Mucosa of descending colon (tissue), 3 donors: ENCODE measurements at regions not wholly inside any gene's neighbourhood (a gene's known extent, or its start where the extent isn't known, plus 50 kb on each side); places are given as distances from the start of the nearest gene placed in this dataset.

Source experiments
- ATAC-seq: fragments of 200-7000 bp; cut with Tn5 transposase; one replicate; pipeline ENCODE4 v1.9.1; 2020; ENCODE audit warnings: mild to moderate bottlenecking, moderate library complexity
- DNase-seq, 3 donors: peaks; one replicate each; pipeline ENCODE4 v3.0.0-alpha.2; 2020
- H3K36me3 ChIP-seq: fragments of 200-600 bp; one replicate; pipeline ENCODE4 v1.8.0; 2021; ENCODE audit warnings: low read depth, mild to moderate bottlenecking
- H3K4me1 ChIP-seq: fragments of 200-600 bp; one replicate; pipeline ENCODE4 v1.8.0; 2021; ENCODE audit warnings: low read depth, mild to moderate bottlenecking
- H3K4me3 ChIP-seq: fragments of 200-600 bp; one replicate; pipeline ENCODE4 v1.8.0; 2021; ENCODE audit warnings: mild to moderate bottlenecking
- H3K9me3 ChIP-seq: fragments of 200-600 bp; one replicate; pipeline ENCODE4 v1.8.0; 2021; ENCODE audit warnings: mild to moderate bottlenecking
- CTCF ChIP-seq: fragments of 200-600 bp; IDR thresholded peaks from one replicate; pipeline ENCODE4 v1.8.0; 2022; ENCODE audit warnings: antibody characterized with exemption, mild to moderate bottlenecking
- intact Hi-C, 2 donors: fragments of 100-400 bp; cut with DNase I in 1 of 2; cut with micrococcal nuclease in 1 of 2; formaldehyde crosslinking; loops; one replicate each; pipeline versions ENCODE4 v1.11.0 to v1.11.1; 2022; cut with DNase I, micrococcal nuclease
- donor health status: DM: no; HTN: no; CAD: no; lungs with moderate emphysema.
- donor health status: DM: no; HTN: no; CAD: no.
- donor health status: DM: no; HTN: yes; CAD: no.

DNA sequence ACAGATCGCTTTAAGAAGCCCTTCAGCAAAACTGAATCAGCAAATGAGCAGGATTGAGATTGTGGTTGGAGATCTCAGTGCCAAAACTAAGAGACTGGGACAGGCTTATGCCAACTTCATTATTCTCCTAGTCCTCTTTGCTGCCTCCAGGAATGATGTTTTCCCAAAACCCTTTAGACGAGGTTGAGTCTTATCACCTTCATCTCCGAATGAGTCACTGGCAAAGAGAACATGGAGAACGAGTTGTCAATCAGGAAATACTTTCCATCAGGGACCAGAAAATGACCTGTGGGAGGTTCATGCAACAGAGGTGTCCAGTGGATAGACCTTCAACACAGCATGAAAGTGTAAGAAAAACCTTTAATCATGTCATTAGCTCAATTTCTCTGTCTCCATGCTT lies 461.5 kb downstream of the RMST start:
- ATAC-seq: no peak
- TF ChIP-seq CTCF: no peak
- Histone ChIP-seq H3K9me3 (no peaks in the 10 kb centered on the region), H3K4me1 (no peaks in the 10 kb centered on the region), H3K4me3 (no peak overlapping the region), H3K36me3 (no peaks in the 10 kb centered on the region)
- no peak for DNase-seq
- intact Hi-C loops: no loop called here

DNA sequence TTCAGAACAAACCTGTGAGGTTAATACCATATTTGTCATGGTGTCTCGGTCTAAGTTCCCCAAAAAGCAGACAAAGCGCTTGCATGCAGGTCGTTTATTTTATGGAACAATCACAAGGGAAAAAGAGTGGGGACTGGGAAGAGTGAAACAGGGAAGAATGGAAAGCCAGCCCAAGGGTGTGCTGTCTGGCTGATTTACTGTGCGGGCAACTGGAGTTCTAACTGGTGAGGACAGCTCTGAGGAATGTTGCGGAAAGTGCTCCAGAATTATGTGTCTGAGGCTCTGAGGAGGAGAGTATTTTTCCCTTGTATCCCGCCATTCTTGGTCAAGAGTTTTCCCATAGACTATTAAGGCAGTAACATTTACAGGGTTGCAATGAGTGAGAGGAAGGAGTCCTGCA lies 465.4 kb downstream of the RMST start:
- intact Hi-C loops: no loop called here
- no peak for TF ChIP-seq CTCF
- Histone ChIP-seq H3K36me3 (no peaks in the 10 kb centered on the region), H3K9me3 (no peaks in the 10 kb centered on the region), H3K4me3 (no peak overlapping the region), H3K4me1 (no peaks in the 10 kb centered on the region)
- no peak for ATAC-seq
- no peak for DNase-seq

DNA sequence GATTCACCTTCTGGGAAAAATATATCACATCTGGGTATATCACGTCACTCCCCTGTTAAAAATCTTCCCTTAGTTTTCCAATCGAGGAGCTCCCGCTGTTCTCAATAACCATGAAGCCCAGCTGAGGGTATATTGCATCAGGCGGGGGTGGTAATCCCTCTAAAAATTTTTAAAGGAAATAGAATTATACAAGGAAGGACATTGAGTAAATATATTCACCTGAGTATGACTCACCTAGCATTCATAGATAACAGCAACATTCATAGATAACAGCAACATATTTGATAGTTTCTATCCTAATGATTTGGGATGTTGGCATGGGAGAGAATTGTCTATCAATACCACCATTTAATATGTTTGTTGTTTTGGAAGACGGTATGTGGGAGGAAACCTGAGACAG lies 473.6 kb downstream of the RMST start:
- no peaks in the 10 kb centered on the region for H3K36me3 ChIP-seq
- TF ChIP-seq CTCF: no peak
- H3K4me3 ChIP-seq: no peak overlapping the region
- no peak for DNase-seq
- no peaks in the 10 kb centered on the region for H3K4me1 ChIP-seq
- H3K9me3 ChIP-seq: peaks cover 3% of the 10 kb centered on the region
- ATAC-seq: no peak
- intact Hi-C loops: no loop called here

- intact Hi-C loops: no loop called here
- TF ChIP-seq CTCF: no peak
- ATAC-seq: no peak
- no peak overlapping the region for H3K4me3 ChIP-seq
- H3K9me3 ChIP-seq: peaks cover 3% of the 10 kb centered on the region
- no peaks in the 10 kb centered on the region for H3K4me1 ChIP-seq
- DNase-seq: no peak
- H3K36me3 ChIP-seq: no peaks in the 10 kb centered on the region
Observed at GRCh38 chr12:97938031-97938430, 475.4 kb downstream of the RMST start.

DNA sequence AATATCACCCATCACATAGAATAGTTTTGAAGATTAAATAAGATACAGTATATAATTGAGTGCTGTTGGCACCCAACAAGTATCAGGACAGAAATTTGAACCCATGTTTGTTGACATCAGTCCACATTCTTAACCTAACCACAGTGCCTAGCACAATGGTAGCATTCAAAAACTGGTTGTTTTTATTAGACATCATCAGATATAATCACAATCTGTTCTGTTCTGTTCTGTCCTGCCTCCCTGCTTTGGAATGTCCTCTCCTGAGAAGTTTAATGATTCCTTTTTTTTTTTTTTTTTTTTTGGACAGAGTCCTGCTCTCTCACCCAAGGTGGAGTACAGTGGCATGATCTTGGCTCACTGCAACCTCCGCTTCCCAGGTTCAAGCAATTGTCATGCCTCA lies 476.6 kb downstream of the RMST start:
- DNase-seq (no peak), ATAC-seq (no peak)
- TF ChIP-seq CTCF: no peak
- Histone ChIP-seq H3K4me1 (no peaks in the 10 kb centered on the region), H3K9me3 (peaks cover 3% of the 10 kb centered on the region), H3K36me3 (no peaks in the 10 kb centered on the region), H3K4me3 (no peak overlapping the region)
- intact Hi-C loops: no loop called here

- Histone ChIP-seq H3K4me1 (no peaks in the 10 kb centered on the region), H3K4me3 (no peak overlapping the region), H3K9me3 (peaks cover 3% of the 10 kb centered on the region), H3K36me3 (no peaks in the 10 kb centered on the region)
- TF ChIP-seq CTCF: no peak
- DNase-seq: no peak
- intact Hi-C loops: no loop called here
- ATAC-seq: no peak
Observed at GRCh38 chr12:97940105-97940504, 477.5 kb downstream of the RMST start.
